ENCODE measurements at regions not wholly inside any gene's neighbourhood (a gene's known extent, or its start where the extent isn't known, plus 50 kb on each side); places are given as distances from the start of the nearest gene placed in this dataset.
"Not testable (repeated sequence)": the region's sequence is repeated elsewhere in the genome, so short reads cannot be mapped to it uniquely, and the experiment has no call there.

DNA sequence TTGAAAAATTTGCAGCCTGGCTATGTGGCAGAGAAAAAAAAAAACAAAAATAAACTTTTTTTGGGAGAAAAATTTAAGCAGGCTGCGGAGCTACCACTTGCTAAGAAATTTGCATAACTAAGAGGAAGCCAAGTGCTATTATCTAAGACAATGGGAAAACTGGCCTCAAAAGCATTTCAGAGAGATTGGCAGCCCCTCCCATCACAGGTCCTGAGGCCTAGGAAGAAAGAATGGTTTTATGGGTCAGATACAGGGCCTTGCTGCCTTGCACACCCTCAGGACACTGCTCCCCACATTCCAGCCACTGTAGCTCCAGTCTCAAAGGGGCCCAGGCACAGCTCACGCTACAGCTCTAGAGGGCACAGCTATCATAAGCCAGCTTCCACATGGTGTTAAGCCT lies 777.9 kb downstream of the TENT5A start:
- DNase-seq = no peak

DNA sequence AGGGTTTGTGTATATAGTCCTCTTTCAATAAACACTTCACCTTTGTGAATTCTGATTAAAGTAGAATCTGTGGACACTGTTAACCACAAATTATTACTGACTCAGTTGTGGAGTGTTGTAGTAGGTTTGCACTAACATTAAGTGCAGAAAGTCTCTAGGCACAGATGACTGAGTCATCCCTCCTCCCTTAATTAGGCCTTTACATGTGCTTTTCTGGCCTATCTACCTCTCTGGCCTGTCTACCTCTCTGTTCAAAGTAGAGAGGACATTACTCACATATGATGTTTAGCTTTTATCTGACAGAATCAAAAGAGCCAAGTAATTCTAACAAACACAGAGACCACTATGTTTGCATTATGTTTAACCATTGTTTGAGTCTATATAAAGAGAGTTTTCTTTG lies 783.0 kb downstream of the TENT5A start:
- DNase-seq = no peak

GRCh38 chr6:80967609-80968008 lies 784.9 kb downstream of the TENT5A start:
- DNase-seq = no peak

- no peak for DNase-seq
These were observed 790.1 kb downstream of the TENT5A start for GRCh38 chr6:80962382-80962781.

DNA sequence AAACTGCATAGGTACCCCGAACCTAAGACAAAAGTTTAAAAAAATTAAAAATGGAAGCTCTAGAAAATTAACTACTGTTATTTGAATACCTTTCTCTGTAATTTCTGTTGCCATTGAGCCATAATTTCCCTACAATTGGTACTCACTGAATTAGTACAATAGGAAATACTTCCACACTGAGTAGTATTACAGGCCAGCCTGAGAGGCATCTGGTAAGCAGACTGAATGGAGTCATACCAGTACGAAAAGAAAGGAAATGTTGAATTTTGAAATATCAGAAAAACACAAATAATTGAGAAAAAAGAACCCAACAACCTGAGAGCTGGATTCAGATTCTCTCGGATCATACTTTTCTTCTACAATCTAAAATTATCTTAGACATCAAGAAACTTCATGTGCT lies 791.3 kb downstream of the TENT5A start:
- DNase-seq = no peak

GRCh38 chr6:80959034-80959433 lies 793.4 kb downstream of the TENT5A start:
- DNase-seq = no peak

DNA sequence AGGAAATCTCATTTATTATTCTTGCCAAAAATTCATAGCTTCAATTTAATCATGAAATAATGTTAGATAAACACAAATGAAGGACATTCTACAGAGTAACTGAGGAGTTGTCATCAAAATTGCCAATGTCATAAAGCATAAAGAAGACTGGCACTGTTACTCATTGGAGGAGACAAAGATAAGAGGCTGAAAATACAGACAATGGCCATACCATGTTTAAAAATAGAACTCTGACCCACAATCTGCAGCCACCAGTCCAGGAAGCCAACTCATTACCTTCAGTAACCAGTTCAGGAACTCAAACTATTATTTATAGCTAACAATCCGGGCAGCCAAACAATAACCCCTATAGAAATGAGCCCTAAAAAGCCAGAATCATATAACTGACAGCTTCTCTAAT lies 795.6 kb downstream of the TENT5A start:
- DNase-seq = no peak

- not testable (repeated sequence) for DNase-seq
These were observed 800.0 kb downstream of the TENT5A start for GRCh38 chr6:80952479-80952878.

DNA sequence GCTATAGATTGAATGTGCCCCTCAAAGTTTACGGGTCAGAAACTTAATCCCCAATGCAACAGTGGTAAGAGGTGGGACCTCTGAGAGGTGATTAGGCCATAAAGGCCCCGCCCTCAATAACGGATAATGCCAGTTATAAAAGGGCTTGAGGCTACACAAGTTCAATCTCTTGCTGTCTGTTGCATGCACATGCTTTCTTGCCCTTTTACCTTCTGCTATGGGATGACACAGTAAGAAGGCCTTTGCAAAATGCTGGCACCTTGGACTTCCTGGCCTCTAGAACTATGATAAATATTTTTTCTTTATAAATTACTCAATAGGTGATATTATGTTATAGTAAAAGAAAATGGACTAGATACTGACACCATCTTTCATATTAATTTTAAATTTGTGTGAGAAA lies 806.1 kb downstream of the TENT5A start:
- DNase-seq = no peak

- no peak for DNase-seq
These were observed 809.6 kb downstream of the TENT5A start for GRCh38 chr6:80942911-80943310.

- no peak for DNase-seq
These were observed 811.5 kb downstream of the TENT5A start for GRCh38 chr6:80940976-80941375.

DNA sequence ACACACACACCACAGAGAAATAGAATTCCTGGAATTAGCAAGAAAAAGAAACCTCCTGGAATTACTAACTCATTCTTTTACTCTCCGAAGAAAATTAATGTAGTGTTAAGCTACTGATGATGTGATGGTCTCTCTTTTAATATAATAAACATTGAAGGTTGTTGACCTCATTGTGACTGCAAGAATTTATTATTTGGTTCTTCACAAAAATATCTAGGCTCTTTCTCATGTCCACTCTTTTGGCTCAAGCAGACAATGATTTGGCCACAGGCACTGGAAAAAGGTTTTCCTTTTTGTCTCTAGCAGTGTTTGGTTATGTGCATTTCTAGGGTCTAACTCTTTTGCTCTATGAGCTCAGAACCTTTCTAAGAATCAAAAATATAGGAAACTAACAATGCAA lies 811.9 kb downstream of the TENT5A start:
- DNase-seq = no peak

DNA sequence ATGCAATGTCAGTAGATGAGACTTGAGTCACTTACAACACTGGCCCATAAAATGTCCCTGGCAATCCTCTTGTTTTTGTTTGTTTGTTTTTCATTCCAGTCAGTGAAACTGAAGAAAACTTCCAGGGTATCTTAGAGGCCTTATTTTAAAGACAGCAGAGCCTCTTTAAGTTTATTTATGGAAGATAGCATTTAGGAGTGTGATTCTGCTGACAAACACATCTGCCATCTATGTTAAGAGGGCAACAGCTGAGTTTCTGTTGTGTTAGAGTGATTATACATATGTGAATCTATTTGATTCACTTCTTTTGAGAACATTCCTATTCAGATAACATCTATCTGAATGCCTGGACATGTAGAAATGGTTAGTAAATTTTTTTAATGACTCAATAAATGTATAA lies 812.6 kb downstream of the TENT5A start:
- DNase-seq = no peak

DNA sequence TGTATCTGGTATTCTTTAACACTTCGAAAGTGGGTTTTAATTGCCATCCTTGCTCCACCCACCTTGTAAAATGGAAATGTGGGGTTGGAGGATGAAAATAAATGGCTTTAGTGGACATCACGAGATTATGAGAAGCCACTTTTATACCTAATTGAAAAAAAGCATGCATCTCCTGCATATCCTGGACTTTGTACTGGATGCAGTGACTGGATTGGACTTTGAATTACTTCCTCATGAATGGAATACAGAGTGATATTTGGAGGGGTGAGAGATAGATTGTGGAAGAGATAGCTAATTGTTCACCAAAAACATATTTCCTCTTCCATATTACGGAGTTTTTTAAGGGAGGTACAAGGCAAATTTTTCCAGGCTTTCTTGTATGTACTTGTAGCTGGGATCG lies 813.0 kb downstream of the TENT5A start:
- no peak for DNase-seq

DNA sequence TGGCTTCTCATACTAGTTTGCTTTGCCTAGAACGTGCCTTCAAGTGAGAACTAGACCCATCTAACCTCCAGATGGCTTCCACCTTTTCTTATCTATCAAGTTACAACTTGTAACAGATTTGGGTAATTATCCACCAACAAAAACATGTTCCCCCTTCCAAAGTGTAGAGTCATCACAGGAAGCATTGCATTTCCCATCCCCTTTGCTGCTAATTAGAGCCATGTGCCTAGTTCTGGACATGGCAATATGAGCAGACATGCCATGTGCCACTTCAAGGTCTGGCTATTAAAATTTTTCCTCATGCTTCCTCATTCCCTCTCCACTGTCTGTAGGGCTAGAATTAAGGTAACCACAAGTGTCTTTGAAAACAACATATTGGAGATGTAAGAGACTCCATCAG lies 814.4 kb downstream of the TENT5A start:
- DNase-seq = no peak

DNA sequence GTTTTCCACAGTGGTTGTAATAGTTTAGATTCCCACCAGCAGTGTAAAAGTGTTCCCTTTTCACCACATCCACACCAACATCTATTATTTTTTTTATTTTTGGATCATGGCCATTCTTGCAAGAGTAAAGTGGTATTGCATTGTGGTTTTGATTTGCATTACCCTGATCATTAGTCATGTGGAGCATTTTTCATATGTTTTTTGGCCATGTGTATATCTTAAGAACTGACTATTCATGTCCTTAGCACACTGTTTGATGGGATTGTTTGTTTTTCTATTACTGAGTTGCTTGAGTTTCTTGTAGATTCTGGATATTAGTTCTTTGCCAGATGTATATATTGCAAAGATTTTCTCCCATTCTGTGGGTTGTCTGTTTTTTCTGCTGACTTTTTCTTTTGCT lies 820.1 kb downstream of the TENT5A start:
- no peak for DNase-seq

GRCh38 chr6:80930376-80930775 lies 822.1 kb downstream of the TENT5A start:
- no peak for DNase-seq

- no peak for DNase-seq
These were observed 817.3 kb downstream of the BCKDHB start for GRCh38 chr6:80923816-80924215.

DNA sequence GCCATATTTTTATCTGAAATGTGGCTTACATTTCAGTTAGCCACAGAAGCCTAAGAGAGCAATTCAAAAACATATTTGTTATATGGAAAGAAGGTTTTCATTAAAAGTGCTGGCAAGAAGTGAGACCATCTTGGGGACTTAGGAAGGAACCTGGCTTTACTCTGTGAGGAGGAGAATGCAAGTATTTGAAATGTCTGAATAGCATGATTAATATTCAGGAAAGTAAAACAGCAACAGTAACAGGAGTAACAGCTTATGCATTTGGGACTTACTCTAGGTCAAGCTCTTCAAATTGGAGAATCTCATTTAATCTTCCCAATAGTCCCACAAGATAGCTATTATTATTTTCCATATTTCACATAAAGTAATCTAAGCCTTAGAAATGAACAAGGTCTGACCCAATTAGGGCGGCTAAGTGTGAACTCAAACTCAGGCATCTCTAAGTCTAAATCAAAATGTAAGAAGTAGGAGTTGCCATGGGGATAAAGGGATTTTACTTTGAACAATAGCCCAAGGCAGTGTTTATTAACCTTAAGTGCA lies 816.5 kb downstream of the BCKDHB start:
- no peak for DNase-seq

DNA sequence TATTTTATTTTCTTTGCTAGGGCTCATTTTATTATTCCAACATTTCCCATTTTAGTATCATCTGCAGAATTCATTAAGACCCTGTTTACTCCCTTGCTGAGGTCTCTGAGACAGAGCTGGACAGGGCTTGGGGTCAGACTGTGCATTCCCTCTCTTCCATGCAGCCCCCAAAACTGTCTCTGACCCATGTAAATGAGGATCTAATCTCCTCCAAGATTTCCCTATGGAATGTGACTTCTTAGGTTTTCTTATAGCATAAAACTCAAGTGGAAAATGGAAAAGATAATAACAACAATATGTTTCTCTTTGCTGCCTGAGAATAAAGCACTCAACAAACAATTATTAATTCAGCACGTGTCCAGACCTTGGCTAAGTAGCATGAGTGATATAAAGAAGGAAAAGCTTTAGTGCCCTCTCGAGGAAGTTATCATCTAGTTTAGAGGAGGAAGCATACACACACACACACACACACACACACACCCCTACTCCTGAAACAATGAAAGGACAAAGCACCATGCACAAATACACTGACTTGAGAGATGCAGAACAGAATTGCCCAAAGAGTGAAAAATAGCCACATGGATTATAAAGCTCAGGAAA lies 815.5 kb downstream of the BCKDHB start:
- DNase-seq = no peak

- no peak for DNase-seq
These were observed 801.4 kb downstream of the BCKDHB start for GRCh38 chr6:80907831-80908230.

- no peak for DNase-seq
These were observed 797.2 kb downstream of the BCKDHB start for GRCh38 chr6:80903711-80904110.

- DNase-seq = no peak
These were observed 780.0 kb downstream of the BCKDHB start for GRCh38 chr6:80886475-80886874.

DNA sequence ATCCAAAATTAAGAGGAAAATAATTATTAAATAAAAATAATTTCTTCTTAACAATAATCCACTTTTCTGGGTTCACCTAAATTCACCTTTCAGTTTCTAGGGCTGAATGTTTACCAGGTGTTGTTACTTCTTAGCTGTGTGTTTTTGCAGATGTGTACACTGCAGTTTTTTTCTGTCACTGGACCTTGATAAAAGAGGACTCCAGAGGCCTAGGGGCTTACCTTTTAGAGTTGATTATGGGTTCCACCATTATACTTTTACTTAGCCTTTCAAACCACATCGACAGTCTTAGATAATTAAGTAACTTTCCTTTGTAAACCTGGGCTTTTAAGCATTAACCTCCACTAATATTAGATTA lies 766.5 kb downstream of the BCKDHB start:
- no peak for DNase-seq

DNA sequence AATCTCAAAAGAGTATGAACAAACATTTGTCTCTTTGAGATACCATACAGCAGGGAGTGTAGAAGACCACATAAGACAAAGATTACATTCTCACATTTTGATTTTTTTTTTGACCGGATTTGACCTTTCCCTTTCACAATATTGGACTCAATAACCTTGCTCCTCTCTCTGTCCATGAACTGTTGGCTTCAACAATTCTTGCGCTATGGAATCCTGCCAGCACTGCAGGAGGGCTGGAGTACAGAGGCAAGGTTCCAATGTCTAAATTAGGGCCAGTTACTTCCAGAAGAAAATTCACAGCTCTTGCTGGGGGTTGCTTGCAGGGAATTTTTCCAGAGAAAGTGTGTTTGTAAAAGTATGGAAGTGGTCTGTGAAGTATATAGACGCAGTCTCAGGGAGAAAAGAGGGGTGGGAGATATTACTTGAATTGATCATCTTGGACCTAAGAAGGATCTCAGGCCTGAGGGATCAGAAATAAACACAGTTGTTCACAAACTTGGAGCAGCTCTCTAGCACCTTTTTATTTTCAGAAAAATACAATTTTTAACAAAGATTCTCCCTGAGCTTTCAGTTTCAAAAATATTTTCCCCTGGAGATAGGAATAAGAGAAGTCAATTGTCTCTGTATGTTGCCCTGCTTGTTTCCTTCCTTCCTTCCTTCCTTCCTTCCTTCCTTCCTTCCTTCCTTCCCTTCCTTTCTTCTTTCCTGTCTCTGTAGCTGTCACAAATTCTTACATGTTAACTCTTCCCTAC lies 765.9 kb downstream of the BCKDHB start:
- DNase-seq = no peak

Measured in CD4-positive, alpha-beta T cell treated with Interleukin-1 beta for 1 hour (primary cell).